ENCODE measurements at regions not wholly inside any gene's neighbourhood (a gene's known extent, or its start where the extent isn't known, plus 50 kb on each side); places are given as distances from the start of the nearest gene placed in this dataset.

GRCh38 chr14:61190341-61190740 lies 90.8 kb downstream of the TMEM30B start:
- Mint-ChIP-seq H3K27me3 (ENCODE audit: unreplicated experiment) (no peaks in the 10 kb centered on the region), H3K36me3 (ENCODE audit: unreplicated experiment) (no peaks in the 10 kb centered on the region), H3K9me3 (ENCODE audit: unreplicated experiment) (peaks cover 4% of the 10 kb centered on the region), H3K4me1 (ENCODE audit: low read depth, unreplicated experiment) (peaks cover 31% of the 10 kb centered on the region), H3K4me3 (ENCODE audit: unreplicated experiment) (no peak overlapping the region), H3K27ac (ENCODE audit: unreplicated experiment) (no peak overlapping the region)
- TF ChIP-seq CTCF (IDR thresholded peaks at IDR 0.05; ENCODE audit: partially characterized antibody, unreplicated experiment), result no peak
- no peak for DNase-seq

- no peaks in the 10 kb centered on the region for H3K27me3 Mint-ChIP-seq (ENCODE audit: unreplicated experiment)
- TF ChIP-seq CTCF (IDR thresholded peaks at IDR 0.05; ENCODE audit: partially characterized antibody, unreplicated experiment), result no peak
- peak; percentile 74 for DNase-seq
- no peak overlapping the region for H3K4me3 Mint-ChIP-seq (ENCODE audit: unreplicated experiment)
- H3K36me3 Mint-ChIP-seq (ENCODE audit: unreplicated experiment), result no peaks in the 10 kb centered on the region
- no peak overlapping the region for H3K27ac Mint-ChIP-seq (ENCODE audit: unreplicated experiment)
- H3K4me1 Mint-ChIP-seq (ENCODE audit: low read depth, unreplicated experiment), result peaks cover 30% of the 10 kb centered on the region
- H3K9me3 Mint-ChIP-seq (ENCODE audit: unreplicated experiment), result peaks cover 4% of the 10 kb centered on the region
Measured at GRCh38 chr14:61188978-61189808, 91.9 kb downstream of the TMEM30B start.

- DNase-seq, result peak; percentile 25
- Mint-ChIP-seq H3K27me3 (ENCODE audit: unreplicated experiment) (no peaks in the 10 kb centered on the region), H3K36me3 (ENCODE audit: unreplicated experiment) (no peaks in the 10 kb centered on the region), H3K9me3 (ENCODE audit: unreplicated experiment) (peaks cover 1% of the 10 kb centered on the region), H3K4me3 (ENCODE audit: unreplicated experiment) (no peak overlapping the region), H3K4me1 (ENCODE audit: low read depth, unreplicated experiment) (peaks cover 21% of the 10 kb centered on the region), H3K27ac (ENCODE audit: unreplicated experiment) (no peak overlapping the region)
- TF ChIP-seq CTCF (IDR thresholded peaks at IDR 0.05; ENCODE audit: partially characterized antibody, unreplicated experiment), result no peak
Measured at GRCh38 chr14:61188196-61188595, 92.9 kb downstream of the TMEM30B start.

GRCh38 chr14:61187196-61187905 lies 93.8 kb downstream of the TMEM30B start:
- peaks cover 12% of the 10 kb centered on the region for H3K4me1 Mint-ChIP-seq (ENCODE audit: low read depth, unreplicated experiment)
- no peak overlapping the region for H3K27ac Mint-ChIP-seq (ENCODE audit: unreplicated experiment)

More at GRCh38 chr14:61187196-61187905, 93.8 kb downstream of the TMEM30B start:
- Mint-ChIP-seq H3K27me3 (ENCODE audit: unreplicated experiment) (no peaks in the 10 kb centered on the region), H3K4me3 (ENCODE audit: unreplicated experiment) (no peak overlapping the region), H3K36me3 (ENCODE audit: unreplicated experiment) (no peaks in the 10 kb centered on the region), H3K9me3 (ENCODE audit: unreplicated experiment) (peaks cover 1% of the 10 kb centered on the region)
- DNase-seq, result no peak
- no peak for TF ChIP-seq CTCF (IDR thresholded peaks at IDR 0.05; ENCODE audit: partially characterized antibody, unreplicated experiment)
